CD4-positive, alpha-beta T cell treated with Interleukin-10 for 1 hour (primary cell): ENCODE measurements at regions not wholly inside any gene's neighbourhood (a gene's known extent, or its start where the extent isn't known, plus 50 kb on each side); places are given as distances from the start of the nearest gene placed in this dataset.

ENCODE experiments used
- DNase-seq: peaks from one replicate; pipeline ENCODE4 v3.0.0-alpha.2; 2020

- peak; percentile 81 for DNase-seq
Observed at GRCh38 chr3:42012935-42013690, 51.2 kb upstream of the ULK4 start.

DNA sequence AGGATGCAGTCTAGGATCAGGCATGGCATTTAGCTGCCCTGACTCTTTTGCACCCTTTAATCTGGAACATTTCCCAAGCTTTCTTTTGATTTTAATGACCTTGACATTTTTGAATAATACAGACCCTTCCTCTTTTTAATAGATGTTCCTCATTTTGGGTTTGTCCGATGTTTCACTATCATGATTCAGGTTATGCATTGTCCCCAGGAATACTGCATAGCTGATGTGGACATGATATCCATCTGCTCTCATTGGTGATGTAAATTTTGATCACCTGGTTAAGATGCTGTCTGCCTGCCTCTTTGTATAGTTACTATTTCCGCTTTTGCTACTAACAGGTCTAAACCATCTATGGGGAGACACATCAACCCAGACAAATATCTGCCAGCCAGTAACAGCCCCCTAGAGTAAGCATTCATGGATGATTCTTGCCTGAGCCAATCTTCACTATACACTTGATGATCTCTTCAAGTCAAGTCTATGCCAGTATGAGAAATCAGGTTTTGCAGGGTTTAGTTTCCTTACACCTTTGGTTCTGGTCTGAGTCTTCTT is 50.6 kb upstream of the ULK4 start:
- DNase-seq: peak; percentile 60
